LNCAP (cell line): ENCODE measurements at regions not wholly inside any gene's neighbourhood (a gene's known extent, or its start where the extent isn't known, plus 50 kb on each side); places are given as distances from the start of the nearest gene placed in this dataset.

Source experiments
- TF ChIP-seq, protein P1 (sequence below): fragments of 450-650 bp; IDR thresholded peaks from 2 replicates; pipeline ENCODE4 v1.5.1; 2017; ENCODE audit warnings: mild to moderate bottlenecking

DNA sequence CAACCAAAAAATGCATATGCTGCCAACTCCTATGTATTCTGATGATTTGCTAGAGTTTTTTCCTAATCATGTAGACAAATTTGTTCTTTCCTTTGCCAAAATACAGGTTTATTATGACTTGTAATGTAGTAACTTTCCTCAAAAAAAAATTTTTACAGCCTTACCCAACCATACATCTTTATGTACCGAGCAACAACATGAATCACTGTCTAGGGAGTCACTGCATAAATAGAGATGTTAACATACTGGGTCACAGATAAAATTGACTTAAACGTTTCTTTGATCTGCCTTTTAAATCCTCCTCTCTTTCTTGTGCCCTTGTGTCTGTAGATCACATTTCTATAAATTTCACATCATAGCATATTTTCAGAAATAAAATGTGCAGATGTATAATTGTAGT lies 143.6 kb downstream of the MBD2 start:
- TF ChIP-seq, protein P1, sequence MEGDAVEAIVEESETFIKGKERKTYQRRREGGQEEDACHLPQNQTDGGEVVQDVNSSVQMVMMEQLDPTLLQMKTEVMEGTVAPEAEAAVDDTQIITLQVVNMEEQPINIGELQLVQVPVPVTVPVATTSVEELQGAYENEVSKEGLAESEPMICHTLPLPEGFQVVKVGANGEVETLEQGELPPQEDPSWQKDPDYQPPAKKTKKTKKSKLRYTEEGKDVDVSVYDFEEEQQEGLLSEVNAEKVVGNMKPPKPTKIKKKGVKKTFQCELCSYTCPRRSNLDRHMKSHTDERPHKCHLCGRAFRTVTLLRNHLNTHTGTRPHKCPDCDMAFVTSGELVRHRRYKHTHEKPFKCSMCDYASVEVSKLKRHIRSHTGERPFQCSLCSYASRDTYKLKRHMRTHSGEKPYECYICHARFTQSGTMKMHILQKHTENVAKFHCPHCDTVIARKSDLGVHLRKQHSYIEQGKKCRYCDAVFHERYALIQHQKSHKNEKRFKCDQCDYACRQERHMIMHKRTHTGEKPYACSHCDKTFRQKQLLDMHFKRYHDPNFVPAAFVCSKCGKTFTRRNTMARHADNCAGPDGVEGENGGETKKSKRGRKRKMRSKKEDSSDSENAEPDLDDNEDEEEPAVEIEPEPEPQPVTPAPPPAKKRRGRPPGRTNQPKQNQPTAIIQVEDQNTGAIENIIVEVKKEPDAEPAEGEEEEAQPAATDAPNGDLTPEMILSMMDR = no peak

DNA sequence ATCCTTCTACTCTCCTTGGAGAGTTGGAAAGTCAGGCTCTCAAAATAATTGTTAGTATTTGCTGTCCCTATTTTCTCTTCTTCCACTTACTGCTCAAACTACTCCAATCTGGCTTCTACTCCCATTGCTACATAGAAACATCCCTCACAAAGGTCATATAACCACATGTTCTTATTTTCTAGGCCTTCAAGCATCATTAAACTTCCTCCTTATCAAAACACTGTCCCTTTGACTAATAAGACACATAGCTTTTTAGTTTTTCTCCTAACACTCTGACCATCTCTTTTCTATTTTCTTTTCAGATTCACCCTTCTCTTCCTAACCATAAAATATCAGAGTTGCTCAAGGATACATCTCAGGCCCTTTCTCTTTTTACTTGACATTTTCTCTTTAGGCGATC lies 148.3 kb downstream of the MBD2 start:
- TF ChIP-seq, protein P1 = no peak

DNA sequence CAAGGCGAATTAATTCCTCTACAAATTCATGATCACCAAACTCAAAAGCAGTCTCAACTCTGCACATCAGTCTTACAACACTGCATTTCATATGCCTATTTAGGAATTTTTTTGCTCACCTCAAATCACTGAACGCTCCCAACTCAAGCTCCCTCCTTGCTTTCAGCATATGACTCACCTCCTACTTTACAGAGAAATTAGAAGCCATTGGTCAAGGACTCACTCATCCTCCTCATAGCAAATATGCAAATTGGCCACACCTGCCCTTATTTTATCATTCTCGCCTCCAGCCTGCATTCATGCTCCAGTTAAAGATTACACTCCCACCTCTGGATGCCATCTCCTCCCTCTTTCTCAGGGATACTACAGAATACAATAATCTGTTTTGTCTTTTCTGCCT lies 148.8 kb downstream of the MBD2 start:
- TF ChIP-seq, protein P1 = no peak

DNA sequence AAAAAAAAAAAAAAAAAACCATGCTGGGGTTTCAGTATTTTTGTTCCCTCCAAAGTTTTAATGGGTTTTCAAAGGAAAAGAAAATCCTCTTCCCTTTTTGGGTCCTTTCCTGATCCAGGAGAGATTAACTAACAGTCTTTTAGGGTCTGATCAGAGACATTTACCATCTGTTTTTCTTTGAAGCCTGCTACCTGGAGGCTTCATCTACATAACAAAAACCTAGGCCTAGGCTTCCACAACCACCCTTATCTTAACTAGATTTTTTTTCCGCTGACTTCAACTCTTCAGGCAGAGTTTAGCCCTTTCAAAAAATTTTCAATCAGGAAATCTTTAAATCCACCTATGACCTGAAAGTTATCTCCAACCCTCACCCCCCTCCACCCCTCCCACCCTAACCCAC lies 154.7 kb downstream of the MBD2 start:
- TF ChIP-seq, protein P1 = no peak

DNA sequence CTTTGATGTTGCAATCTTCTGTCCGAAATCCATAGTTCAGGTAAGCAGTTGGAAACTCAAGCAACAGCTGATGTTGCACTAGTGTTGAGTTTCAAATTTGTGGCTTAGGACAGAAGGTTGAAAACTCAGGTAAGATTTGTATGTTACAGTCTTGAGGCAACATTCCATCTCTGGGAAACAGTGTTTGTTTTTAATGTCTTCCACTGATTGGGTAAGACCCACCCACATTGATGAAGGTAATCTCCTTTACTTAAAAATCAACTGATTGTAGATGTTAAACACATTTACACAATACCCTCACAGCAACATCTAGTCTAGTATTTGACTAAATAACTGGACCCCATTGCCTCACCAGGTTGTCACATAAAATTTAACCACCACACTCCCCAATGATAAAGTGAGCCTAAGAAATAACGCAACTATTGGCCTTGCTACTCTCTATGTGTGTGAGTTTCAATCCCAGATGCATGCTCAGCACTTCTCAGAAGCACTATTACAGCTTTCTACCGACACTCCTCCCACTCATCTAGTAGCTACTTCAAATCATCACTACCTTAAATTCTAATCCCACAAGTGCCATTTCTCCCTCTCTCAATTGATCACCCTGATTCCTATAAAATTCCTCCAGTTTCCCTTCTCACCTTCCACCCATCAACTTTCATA lies 164.0 kb downstream of the MBD2 start:
- TF ChIP-seq, protein P1 = no peak

DNA sequence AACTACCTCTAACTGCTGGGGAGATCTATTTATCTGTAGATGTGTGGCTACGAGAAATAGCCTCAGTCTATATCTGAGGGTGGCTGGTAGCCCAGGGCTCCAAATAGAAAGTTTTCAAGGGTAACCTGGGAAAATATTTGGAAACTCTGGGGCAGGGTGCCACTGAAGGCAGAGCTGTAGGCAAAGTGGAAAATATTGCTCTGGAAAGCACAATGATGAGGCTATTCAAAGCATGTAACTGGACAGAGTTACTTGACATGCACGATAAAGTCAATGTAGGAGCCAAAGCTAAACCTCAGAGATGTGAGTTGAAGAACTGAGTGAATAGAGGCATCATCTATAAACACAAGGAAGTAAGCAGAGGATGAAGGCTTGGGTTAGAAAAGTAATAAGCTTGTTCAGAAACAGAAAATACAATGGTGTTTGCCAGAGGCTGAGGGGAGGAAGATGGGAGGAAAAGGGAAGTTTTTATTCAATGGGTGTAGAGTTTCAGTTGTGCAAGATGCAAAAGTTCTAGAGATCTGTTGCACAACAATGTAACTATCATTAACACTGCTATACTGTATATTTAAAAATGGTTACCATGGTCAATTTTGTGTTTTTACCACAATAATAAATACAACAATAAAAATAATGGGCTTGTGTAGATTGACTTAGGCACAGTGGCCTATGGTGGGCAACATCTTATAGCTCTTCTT lies 171.6 kb downstream of the MBD2 start:
- TF ChIP-seq, protein P1 = no peak

DNA sequence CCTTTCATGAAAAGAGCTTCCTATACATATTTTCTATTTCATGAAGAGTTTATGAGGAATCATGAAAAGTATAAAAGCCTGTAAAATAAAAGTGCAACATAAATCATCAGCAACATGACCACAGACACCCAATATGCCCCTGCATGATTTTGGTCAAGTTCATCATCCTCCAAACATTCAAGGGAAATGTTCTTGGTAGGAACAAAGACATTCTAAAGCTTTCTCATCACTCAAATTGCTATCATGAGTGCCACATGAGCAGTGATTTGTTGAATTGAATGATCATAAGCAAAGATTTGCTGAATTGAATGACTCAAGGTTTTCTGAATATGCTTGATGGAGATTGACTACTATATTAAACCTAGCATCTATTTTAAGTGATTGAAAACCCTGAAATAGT lies 172.2 kb downstream of the MBD2 start:
- TF ChIP-seq, protein P1 = no peak
